CD4-positive, CD25-positive, alpha-beta regulatory T cell (primary cell): ENCODE measurements at regions not wholly inside any gene's neighbourhood (a gene's known extent, or its start where the extent isn't known, plus 50 kb on each side); places are given as distances from the start of the nearest gene placed in this dataset.

Experiments used
- ATAC-seq, 2 donors: fragments of 150-1000 bp; cut with Tn5 transposase; one replicate each; pipeline ENCODE4 v1.10.0; 2021; ENCODE audit warnings: low read depth in 2 of 2, moderate number of reproducible peaks in 2 of 2, moderate library complexity in 1 of 2
- DNase-seq, 3 donors: peaks; one replicate each; pipeline versions ENCODE4 v3.0.0 to v3.0.0-alpha.2; 2012 to 2022; ENCODE audit warnings: mixed read lengths in 1 of 3
- H3K27ac ChIP-seq: one replicate; pipeline ENCODE4 v1.7.0; 2013; ENCODE audit warnings: mild to moderate bottlenecking, low read length; ENCODE audit not compliant: insufficient read depth, poor library complexity, severe bottlenecking
- H3K27me3 ChIP-seq: one replicate; pipeline ENCODE4 v1.7.0; 2013; ENCODE audit warnings: low read length; ENCODE audit not compliant: control insufficient read depth, insufficient read depth
- H3K36me3 ChIP-seq: one replicate; pipeline ENCODE4 v1.7.0; 2013; ENCODE audit warnings: mild to moderate bottlenecking, low read length, moderate library complexity; ENCODE audit not compliant: control insufficient read depth, insufficient read depth
- H3K4me1 ChIP-seq: 2 replicates; pipeline ENCODE4 v1.7.0; 2013; ENCODE audit warnings: mild to moderate bottlenecking, low read length; ENCODE audit not compliant: insufficient read depth, control insufficient read depth, poor library complexity, severe bottlenecking
- H3K4me3 ChIP-seq: one replicate; pipeline ENCODE4 v1.7.0; 2013; ENCODE audit warnings: low read depth, mild to moderate bottlenecking, low read length, moderate library complexity
- H3K9me3 ChIP-seq, 2 experiments: 1 replicate in 1 of 2; 2 replicates in 1 of 2; pipeline ENCODE4 v1.7.0; 2013; ENCODE audit warnings: low read length in 2 of 2, mild to moderate bottlenecking in 1 of 2, moderate library complexity in 1 of 2; ENCODE audit not compliant: control insufficient read depth in 2 of 2
- H3K27ac Mint-ChIP-seq, 3 donors: one replicate each; pipeline ENCODE4 v1.8.0; 2020 to 2022; ENCODE audit warnings: mild to moderate bottlenecking in 3 of 3, mixed read lengths in 3 of 3, moderate library complexity in 2 of 3
- H3K27me3 Mint-ChIP-seq: one replicate; pipeline ENCODE4 v1.8.0; 2022; ENCODE audit warnings: mild to moderate bottlenecking, mixed read lengths
- H3K36me3 Mint-ChIP-seq: one replicate; pipeline ENCODE4 v1.8.0; 2020; ENCODE audit warnings: mixed read lengths
- H3K4me1 Mint-ChIP-seq, 4 donors: one replicate each; pipeline ENCODE4 v1.8.0; 2020 to 2022; ENCODE audit warnings: mixed read lengths in 4 of 4, mild to moderate bottlenecking in 1 of 4
- H3K4me3 Mint-ChIP-seq, 4 donors: one replicate each; pipeline ENCODE4 v1.8.0; 2020 to 2022; ENCODE audit warnings: mild to moderate bottlenecking in 4 of 4, mixed read lengths in 4 of 4, moderate library complexity in 3 of 4
- H3K9me3 Mint-ChIP-seq, 7 donors: one replicate each; pipeline ENCODE4 v1.8.0; 2020 to 2022; ENCODE audit warnings: mixed read lengths in 7 of 7, mild to moderate bottlenecking in 3 of 7, moderate library complexity in 2 of 7

GRCh38 chr3:103342205-103342731, 907.5 kb downstream of the ZPLD1 start:
- Mint-ChIP-seq H3K9me3 (peaks cover 2 to 6% (median 4%) of the 10 kb centered on the region in 7 donors), H3K4me1 (no peaks in the 10 kb centered on the region), H3K27ac (no peak overlapping the region), H3K27me3 (no peaks in the 10 kb centered on the region), H3K36me3 (no peaks in the 10 kb centered on the region), H3K4me3 (no peak overlapping the region)
- Histone ChIP-seq H3K9me3 (no peaks in the 10 kb centered on the region), H3K4me3 (no peak overlapping the region), H3K4me1 (no peaks in the 10 kb centered on the region), H3K36me3 (no peaks in the 10 kb centered on the region), H3K27me3 (no peaks in the 10 kb centered on the region), H3K27ac (no peak overlapping the region)
- DNase-seq (no peak), ATAC-seq (no peak)

- no peaks in the 10 kb centered on the region for H3K27me3 ChIP-seq
- H3K4me3 ChIP-seq = no peak overlapping the region
- H3K4me1 ChIP-seq = no peaks in the 10 kb centered on the region
- H3K9me3 Mint-ChIP-seq = peaks cover 0 to 8% (median 4%) of the 10 kb centered on the region in 7 donors
- no peaks in the 10 kb centered on the region for H3K36me3 Mint-ChIP-seq
- H3K27ac ChIP-seq = no peak overlapping the region
- ATAC-seq = no peak
- no peaks in the 10 kb centered on the region for H3K36me3 ChIP-seq
- H3K27ac Mint-ChIP-seq = no peak overlapping the region
- no peaks in the 10 kb centered on the region for H3K27me3 Mint-ChIP-seq
- H3K4me1 Mint-ChIP-seq = no peaks in the 10 kb centered on the region
- H3K4me3 Mint-ChIP-seq = no peak overlapping the region
- H3K9me3 ChIP-seq = no peaks in the 10 kb centered on the region
- no peak for DNase-seq
Observed at GRCh38 chr3:103349760-103350159, 914.9 kb downstream of the ZPLD1 start.

- ATAC-seq (no peak), DNase-seq (no peak)
- Histone ChIP-seq H3K27ac (no peak overlapping the region), H3K4me3 (no peak overlapping the region), H3K36me3 (no peaks in the 10 kb centered on the region), H3K27me3 (no peaks in the 10 kb centered on the region), H3K4me1 (no peaks in the 10 kb centered on the region), H3K9me3 (peaks cover 0 to 5% of the 10 kb centered on the region in 2 experiments)
- H3K4me3 Mint-ChIP-seq = no peak overlapping the region
- H3K27me3 Mint-ChIP-seq = no peaks in the 10 kb centered on the region
- peaks cover 0 to 11% (median 3%) of the 10 kb centered on the region in 7 donors for H3K9me3 Mint-ChIP-seq
- H3K4me1 Mint-ChIP-seq = no peaks in the 10 kb centered on the region
- H3K27ac Mint-ChIP-seq = no peak overlapping the region
- no peaks in the 10 kb centered on the region for H3K36me3 Mint-ChIP-seq
Observed at GRCh38 chr3:103365467-103365866, 930.7 kb downstream of the ZPLD1 start.

GRCh38 chr3:103367481-103367880, 932.7 kb downstream of the ZPLD1 start:
- H3K27me3 Mint-ChIP-seq = no peaks in the 10 kb centered on the region
- Histone ChIP-seq H3K27ac (no peak overlapping the region), H3K4me1 (no peaks in the 10 kb centered on the region), H3K9me3 (peaks cover 0 to 5% of the 10 kb centered on the region in 2 experiments), H3K4me3 (no peak overlapping the region), H3K27me3 (no peaks in the 10 kb centered on the region), H3K36me3 (no peaks in the 10 kb centered on the region)
- no peaks in the 10 kb centered on the region for H3K36me3 Mint-ChIP-seq
- H3K4me3 Mint-ChIP-seq = no peak overlapping the region
- ATAC-seq = no peak
- peaks cover 0 to 13% (median 3%) of the 10 kb centered on the region in 7 donors for H3K9me3 Mint-ChIP-seq
- DNase-seq = no peak
- H3K4me1 Mint-ChIP-seq = no peaks in the 10 kb centered on the region
- no peak overlapping the region for H3K27ac Mint-ChIP-seq

GRCh38 chr3:103371411-103371810, 936.6 kb downstream of the ZPLD1 start:
- H3K9me3 Mint-ChIP-seq = peaks cover 0 to 13% (median 3%) of the 10 kb centered on the region in 7 donors
- ATAC-seq (no peak), DNase-seq (no peak)
- no peak overlapping the region for H3K27ac Mint-ChIP-seq
- Histone ChIP-seq H3K27me3 (no peaks in the 10 kb centered on the region), H3K9me3 (peaks cover 0 to 5% of the 10 kb centered on the region in 2 experiments), H3K4me1 (no peaks in the 10 kb centered on the region), H3K36me3 (no peaks in the 10 kb centered on the region), H3K4me3 (no peak overlapping the region), H3K27ac (no peak overlapping the region)
- no peaks in the 10 kb centered on the region for H3K27me3 Mint-ChIP-seq
- no peaks in the 10 kb centered on the region for H3K36me3 Mint-ChIP-seq
- H3K4me1 Mint-ChIP-seq = no peaks in the 10 kb centered on the region
- no peak overlapping the region for H3K4me3 Mint-ChIP-seq

- Mint-ChIP-seq H3K27me3 (no peaks in the 10 kb centered on the region), H3K9me3 (peaks cover under 1 to 13% (median 3%) of the 10 kb centered on the region in 7 donors), H3K27ac (no peak overlapping the region), H3K36me3 (no peaks in the 10 kb centered on the region), H3K4me3 (no peak overlapping the region), H3K4me1 (no peaks in the 10 kb centered on the region)
- H3K27me3 ChIP-seq = no peaks in the 10 kb centered on the region
- H3K4me1 ChIP-seq = no peaks in the 10 kb centered on the region
- H3K4me3 ChIP-seq = no peak overlapping the region
- DNase-seq (no peak), ATAC-seq (no peak)
- no peaks in the 10 kb centered on the region for H3K36me3 ChIP-seq
- no peak overlapping the region for H3K27ac ChIP-seq
- peaks cover 0 to 5% of the 10 kb centered on the region in 2 experiments for H3K9me3 ChIP-seq
Observed at GRCh38 chr3:103372031-103372430, 937.2 kb downstream of the ZPLD1 start.

- Histone ChIP-seq H3K27ac (no peak overlapping the region), H3K9me3 (no peaks in the 10 kb centered on the region), H3K4me1 (no peaks in the 10 kb centered on the region), H3K27me3 (no peaks in the 10 kb centered on the region), H3K36me3 (no peaks in the 10 kb centered on the region), H3K4me3 (no peak overlapping the region)
- ATAC-seq (no peak), DNase-seq (no peak)
- Mint-ChIP-seq H3K36me3 (no peaks in the 10 kb centered on the region), H3K9me3 (peaks cover 0 to 11% (median 0%) of the 10 kb centered on the region in 7 donors), H3K4me3 (no peak overlapping the region), H3K27me3 (no peaks in the 10 kb centered on the region), H3K4me1 (no peaks in the 10 kb centered on the region), H3K27ac (no peak overlapping the region)
Observed at GRCh38 chr3:103380391-103380790, 945.6 kb downstream of the ZPLD1 start.

- no peak overlapping the region for H3K27ac Mint-ChIP-seq
Observed at GRCh38 chr3:103381296-103382079, 946.7 kb downstream of the ZPLD1 start.

More at GRCh38 chr3:103381296-103382079, 946.7 kb downstream of the ZPLD1 start:
- no peaks in the 10 kb centered on the region for H3K9me3 ChIP-seq
- H3K4me3 ChIP-seq = no peak overlapping the region
- DNase-seq = no peak
- Mint-ChIP-seq H3K27me3 (no peaks in the 10 kb centered on the region), H3K9me3 (peaks cover 0 to 8% (median 0%) of the 10 kb centered on the region in 7 donors), H3K36me3 (no peaks in the 10 kb centered on the region), H3K4me1 (no peaks in the 10 kb centered on the region), H3K4me3 (no peak overlapping the region)
- H3K36me3 ChIP-seq = no peaks in the 10 kb centered on the region
- no peaks in the 10 kb centered on the region for H3K27me3 ChIP-seq
- no peaks in the 10 kb centered on the region for H3K4me1 ChIP-seq
- no peak for ATAC-seq
- no peak overlapping the region for H3K27ac ChIP-seq
